H1 (cell line): ENCODE measurements at regions not wholly inside any gene's neighbourhood (a gene's known extent, or its start where the extent isn't known, plus 50 kb on each side); places are given as distances from the start of the nearest gene placed in this dataset.

Experiments used
- CTCF ChIA-PET: fragments of 300-600 bp; sonication (Branson Sonifier 250); formaldehyde crosslinking; loops from one replicate; lab custom pipeline; 2021; ENCODE audit not compliant: partially characterized antibody; lab: Charles Lee
- POLR2A ChIA-PET: fragments of 300-600 bp; sonication (Branson Sonifier 250); formaldehyde crosslinking; loops from one replicate; lab custom pipeline; 2021; ENCODE audit warnings: inconsistent platforms; ENCODE audit not compliant: partially characterized antibody; lab: Charles Lee
- DNase-seq, 2 experiments: peaks; one replicate each; pipeline versions ENCODE4 v3.0.0 to v3.0.0-alpha.2; 2010 to 2022; ENCODE audit warnings: low spot score in 2 of 2, low read depth in 1 of 2, mixed read lengths in 1 of 2
- FAIRE-seq: peaks from 2 replicates; lab custom pipeline; 2011; peaks lifted over from hg19 to GRCh38; lab: Jason Lieb, UNC
- H2AFZ ChIP-seq: 2 replicates; pipeline ENCODE4 v1.8.1; 2012; ENCODE audit warnings: low read length, inconsistent platforms
- H2AK5ac ChIP-seq: 2 replicates; pipeline ENCODE4 v1.6.1; 2013; ENCODE audit warnings: low read depth, low read length
- H2BK120ac ChIP-seq: replicated peaks from 2 replicates; pipeline ENCODE3; 2013; ENCODE audit warnings: low read depth, low read length, inconsistent platforms
- H2BK12ac ChIP-seq: 2 replicates; pipeline ENCODE4 v1.6.1; 2013; ENCODE audit warnings: low read depth, low read length
- H2BK15ac ChIP-seq: 2 replicates; pipeline ENCODE4 v1.6.1; 2013; ENCODE audit warnings: low read length
- H2BK20ac ChIP-seq: 2 replicates; pipeline ENCODE4 v1.6.1; 2013; ENCODE audit warnings: low read length
- H2BK5ac ChIP-seq: 2 replicates; pipeline ENCODE4 v1.6.1; 2013; ENCODE audit warnings: low read depth, low read length
- H3K14ac ChIP-seq: 2 replicates; pipeline ENCODE4 v1.6.1; 2013; ENCODE audit warnings: inconsistent platforms; ENCODE audit not compliant: insufficient read length
- H3K18ac ChIP-seq: 2 replicates; pipeline ENCODE4 v1.6.1; 2013; ENCODE audit warnings: low read length; ENCODE audit errors: extremely low read depth
- H3K23ac ChIP-seq: 2 replicates; pipeline ENCODE4 v1.6.1; 2013; ENCODE audit warnings: inconsistent platforms; ENCODE audit not compliant: insufficient read length
- H3K23me2 ChIP-seq: 2 replicates; pipeline ENCODE4 v1.6.1; 2013; ENCODE audit warnings: low read depth, low read length
- H3K27ac ChIP-seq: 2 replicates; pipeline ENCODE4 v1.6.1; 2011; ENCODE audit warnings: low read depth, low read length, inconsistent platforms
- H3K27me3 ChIP-seq, 4 experiments: replicated peaks in 1 of 4; 1 replicate in 1 of 4; 2 replicates in 3 of 4; pipeline versions ENCODE4 v1.6.1 to v1.8.1; 2011 to 2013; ENCODE audit warnings: low read length in 3 of 4, mild to moderate bottlenecking in 3 of 4, inconsistent platforms in 2 of 4, mixed read lengths in 2 of 4, moderate library complexity in 1 of 4; ENCODE audit not compliant: control insufficient read depth in 3 of 4, insufficient read depth in 3 of 4; ENCODE audit errors: extremely low read depth in 1 of 4
- H3K36me3 ChIP-seq, 4 experiments: 2 replicates each; pipeline versions ENCODE4 v1.6.1 to v1.8.1; 2011 to 2013; ENCODE audit warnings: mild to moderate bottlenecking in 4 of 4, low read length in 3 of 4, moderate library complexity in 2 of 4, control low read depth in 1 of 4, inconsistent platforms in 1 of 4; ENCODE audit not compliant: insufficient read depth in 4 of 4, control insufficient read depth in 2 of 4
- H3K4ac ChIP-seq: replicated peaks from 2 replicates; pipeline ENCODE3; 2013; ENCODE audit warnings: low read length, low read depth, mixed read lengths, inconsistent platforms; ENCODE audit not compliant: insufficient read length
- H3K4me1 ChIP-seq, 4 experiments: replicated peaks in 1 of 4; 1 replicate in 1 of 4; 2 replicates in 3 of 4; pipeline versions ENCODE4 v1.6.1 to v1.8.1; 2011 to 2013; ENCODE audit warnings: low read length in 3 of 4, inconsistent platforms in 2 of 4, mixed read lengths in 1 of 4; ENCODE audit not compliant: insufficient read depth in 4 of 4, control insufficient read depth in 3 of 4
- H3K4me2 ChIP-seq, 2 experiments: 2 replicates each; pipeline versions ENCODE4 v1.6.1 to v1.8.1; 2011 to 2013; ENCODE audit warnings: low read depth in 2 of 2, low read length in 2 of 2, control low read depth in 1 of 2, inconsistent platforms in 1 of 2, mild to moderate bottlenecking in 1 of 2; ENCODE audit not compliant: insufficient read depth in 1 of 2
- H3K4me3 ChIP-seq, 4 experiments: fragments of 200-600, 300-600 bp in 1 of 4; sonication (generic), shearing (Covaris generic), sonication (Bioruptor Twin) in 1 of 4; 2 replicates each; pipeline versions ENCODE4 v1.5.1 to v1.8.1; 2011 to 2016; ENCODE audit warnings: low read length in 4 of 4, low read depth in 3 of 4, control low read depth in 2 of 4, inconsistent platforms in 2 of 4, mild to moderate bottlenecking in 2 of 4, mixed read lengths in 1 of 4, moderate library complexity in 1 of 4; ENCODE audit not compliant: insufficient read depth in 2 of 4; ENCODE audit errors: extremely low read depth in 1 of 4
- H3K56ac ChIP-seq: replicated peaks from 2 replicates; pipeline ENCODE3; 2013; ENCODE audit warnings: low read depth, mild to moderate bottlenecking, mixed read lengths, low read length, inconsistent platforms; ENCODE audit not compliant: insufficient read length
- H3K79me1 ChIP-seq: 2 replicates; pipeline ENCODE4 v1.6.1; 2013; ENCODE audit warnings: low read depth, low read length, control low read depth
- H3K79me2 ChIP-seq, 2 experiments: 2 replicates each; pipeline versions ENCODE4 v1.6.1 to v1.8.1; 2012 to 2013; ENCODE audit warnings: low read length in 2 of 2, mild to moderate bottlenecking in 2 of 2, inconsistent platforms in 1 of 2; ENCODE audit not compliant: insufficient read depth in 2 of 2, control insufficient read depth in 1 of 2
- H3K9ac ChIP-seq, 4 experiments: replicated peaks in 1 of 4; 1 replicate in 1 of 4; 2 replicates in 3 of 4; pipeline versions ENCODE4 v1.6.1 to v1.8.1; 2011 to 2013; ENCODE audit warnings: low read depth in 3 of 4, low read length in 3 of 4, control low read depth in 2 of 4, mild to moderate bottlenecking in 2 of 4, moderate library complexity in 2 of 4, inconsistent platforms in 1 of 4; ENCODE audit errors: extremely low read depth in 1 of 4
- H3K9me3 ChIP-seq, 2 experiments: 2 replicates each; pipeline versions ENCODE4 v1.6.1 to v1.8.1; 2012 to 2013; ENCODE audit warnings: mild to moderate bottlenecking in 2 of 2, moderate library complexity in 2 of 2, control low read depth in 1 of 2, inconsistent platforms in 1 of 2, low read depth in 1 of 2, low read length in 1 of 2, mixed read lengths in 1 of 2; ENCODE audit not compliant: insufficient read depth in 2 of 2
- H4K20me1 ChIP-seq, 2 experiments: replicated peaks in 1 of 2; 2 replicates each; pipeline versions ENCODE3 to v1.8.1; 2011 to 2013; ENCODE audit warnings: inconsistent platforms in 2 of 2, low read length in 2 of 2, mild to moderate bottlenecking in 1 of 2; ENCODE audit not compliant: insufficient read depth in 2 of 2, control insufficient read depth in 1 of 2
- H4K5ac ChIP-seq: 2 replicates; pipeline ENCODE4 v1.6.1; 2013; ENCODE audit warnings: low read length, low read depth, mixed read lengths, inconsistent platforms; ENCODE audit not compliant: insufficient read length
- H4K8ac ChIP-seq: 2 replicates; pipeline ENCODE4 v1.8.0; 2013; ENCODE audit warnings: mild to moderate bottlenecking, moderate library complexity, low read length, inconsistent platforms; ENCODE audit not compliant: insufficient read depth; ENCODE audit errors: extremely low read depth
- H4K91ac ChIP-seq: replicated peaks from 2 replicates; pipeline ENCODE3; 2013; ENCODE audit warnings: low read length, mixed read lengths, inconsistent platforms; ENCODE audit not compliant: insufficient read length
- ASH2L ChIP-seq: fragments of 200-600, 300-600 bp; sonication (generic); IDR thresholded peaks from one replicate; pipeline ENCODE4 v1.7.1; 2017; ENCODE audit warnings: low read length
- BACH1 ChIP-seq: IDR thresholded peaks from 2 replicates; pipeline ENCODE4 v1.6.1; 2012; ENCODE audit warnings: low read length, improper control_type of control experiment
- BRCA1 ChIP-seq: IDR thresholded peaks from 2 replicates; pipeline ENCODE4 v1.6.1; 2012; ENCODE audit warnings: low read depth, low read length, improper control_type of control experiment
- CBX5 ChIP-seq: fragments of 300-800, 300-1000 bp; sonication (generic); IDR thresholded peaks from 2 replicates; pipeline ENCODE4 v1.7.1; 2016; ENCODE audit warnings: antibody characterized with exemption, low read length, low read depth
- EP300 ChIP-seq, 2 experiments: IDR thresholded peaks; 1 replicate in 1 of 2; 2 replicates in 1 of 2; pipeline ENCODE4 v1.6.1; 2011 to 2012; ENCODE audit warnings: low read depth in 2 of 2, low read length in 2 of 2, mild to moderate bottlenecking in 2 of 2, borderline replicate concordance in 1 of 2, inconsistent platforms in 1 of 2, moderate library complexity in 1 of 2
- GTF2F1 ChIP-seq: IDR thresholded peaks from 2 replicates; pipeline ENCODE4 v1.6.1; 2012; ENCODE audit warnings: low read depth, low read length, improper control_type of control experiment, borderline replicate concordance
- SP1 ChIP-seq: IDR thresholded peaks from 2 replicates; pipeline ENCODE4 v1.6.1; 2011; ENCODE audit warnings: low read depth, low read length
- SRF ChIP-seq: IDR thresholded peaks from 2 replicates; pipeline ENCODE4 v1.6.1; 2011; ENCODE audit warnings: mild to moderate bottlenecking, low read depth, low read length, moderate library complexity
- WGBS, 2 experiments: shearing (Covaris generic) in 1 of 2; methylation state at CpG; one replicate each; pipeline versions ENCODE4 v1.1.6 to v1.1.7; 2013 to 2015; ENCODE audit warnings: low lambda C conversion rate in 2 of 2, mixed read lengths in 2 of 2, inconsistent platforms in 1 of 2, low coverage in 1 of 2, missing lambda C conversion rate in 1 of 2; ENCODE audit not compliant: insufficient replicate concordance in 2 of 2, insufficient coverage in 1 of 2, insufficient read length in 1 of 2; ENCODE audit errors: extremely low coverage in 1 of 2, missing lambda C conversion rate in 1 of 2; 5-methylcytosine and 5-hydroxymethylcytosine counted together
- TF ChIP-seq, protein P1 (sequence below): IDR thresholded peaks from 2 replicates; pipeline ENCODE4 v1.6.1; 2012; ENCODE audit warnings: inconsistent platforms
- TF ChIP-seq, protein P2 (sequence below): IDR thresholded peaks from 2 replicates; pipeline ENCODE4 v1.6.1; 2012; ENCODE audit warnings: low read length, inconsistent platforms
- TF ChIP-seq, protein P3 (sequence below): IDR thresholded peaks from 2 replicates; pipeline ENCODE4 v1.6.1; 2012; ENCODE audit warnings: inconsistent platforms

DNA sequence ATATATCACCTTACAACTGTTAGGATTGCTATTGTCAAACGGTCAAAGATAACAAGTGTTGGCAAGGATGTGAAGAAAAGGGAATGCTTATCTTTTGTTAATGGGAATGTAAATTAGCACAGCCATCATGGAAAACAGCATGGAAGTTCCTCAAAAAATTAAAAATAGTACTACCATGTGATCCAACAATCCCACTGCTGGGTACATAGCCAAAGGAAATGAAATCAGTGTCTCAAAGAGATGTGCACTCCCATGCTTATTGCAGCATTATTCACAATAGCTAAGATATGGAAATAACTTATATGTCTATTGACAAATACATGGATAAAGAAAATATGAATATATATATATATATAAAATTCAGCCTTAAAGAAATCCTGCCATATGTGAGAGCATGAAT lies 274.6 kb downstream of the EDEM1 start:
- H2AFZ ChIP-seq, result no peak overlapping the region
- 96% methylated on average over 1 of the region's 1 CpG; no CpG with 5 or more reads in 1 of the 2 experiments for WGBS, 2 experiments
- ChIA-PET CTCF (no interaction called here), POLR2A (no interaction called here)
- H3K79me2 ChIP-seq, result no peaks in the 10 kb centered on the region
- no peak for FAIRE-seq
- H3K18ac ChIP-seq, result no peak overlapping the region
- H3K23me2 ChIP-seq, result no peaks in the 10 kb centered on the region
- no peaks in the 10 kb centered on the region for H3K27me3 ChIP-seq
- H2AK5ac ChIP-seq, result no peak overlapping the region
- H4K20me1 ChIP-seq, result no peaks in the 10 kb centered on the region
- H3K79me1 ChIP-seq, result no peaks in the 10 kb centered on the region
- H4K8ac ChIP-seq, result no peak overlapping the region
- no peak for DNase-seq
- H4K5ac ChIP-seq, result no peak overlapping the region
- no peak overlapping the region for H3K23ac ChIP-seq
- H3K4me2 ChIP-seq, result no peak overlapping the region
- no peak overlapping the region for H3K56ac ChIP-seq
- H2BK20ac ChIP-seq, result no peak overlapping the region
- no peak overlapping the region for H3K4me3 ChIP-seq
- no peak overlapping the region for H3K14ac ChIP-seq
- peaks cover 0 to 6% (median 1%) of the 10 kb centered on the region in 4 experiments; a peak in 2 of 7 replicates for H3K4me1 ChIP-seq
- H2BK5ac ChIP-seq, result no peak overlapping the region
- no peak overlapping the region for H2BK12ac ChIP-seq
- H3K9me3 ChIP-seq, result no peaks in the 10 kb centered on the region
- no peak overlapping the region for H2BK120ac ChIP-seq
- H3K36me3 ChIP-seq, result no peaks in the 10 kb centered on the region
- H3K27ac ChIP-seq, result no peak overlapping the region
- H4K91ac ChIP-seq, result no peak overlapping the region
- no peak overlapping the region for H3K4ac ChIP-seq
- no peak overlapping the region for H2BK15ac ChIP-seq
- no peak overlapping the region for H3K9ac ChIP-seq
- TF ChIP-seq, protein P1, sequence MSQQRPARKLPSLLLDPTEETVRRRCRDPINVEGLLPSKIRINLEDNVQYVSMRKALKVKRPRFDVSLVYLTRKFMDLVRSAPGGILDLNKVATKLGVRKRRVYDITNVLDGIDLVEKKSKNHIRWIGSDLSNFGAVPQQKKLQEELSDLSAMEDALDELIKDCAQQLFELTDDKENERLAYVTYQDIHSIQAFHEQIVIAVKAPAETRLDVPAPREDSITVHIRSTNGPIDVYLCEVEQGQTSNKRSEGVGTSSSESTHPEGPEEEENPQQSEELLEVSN, result no peak
- TF ChIP-seq, protein P2, sequence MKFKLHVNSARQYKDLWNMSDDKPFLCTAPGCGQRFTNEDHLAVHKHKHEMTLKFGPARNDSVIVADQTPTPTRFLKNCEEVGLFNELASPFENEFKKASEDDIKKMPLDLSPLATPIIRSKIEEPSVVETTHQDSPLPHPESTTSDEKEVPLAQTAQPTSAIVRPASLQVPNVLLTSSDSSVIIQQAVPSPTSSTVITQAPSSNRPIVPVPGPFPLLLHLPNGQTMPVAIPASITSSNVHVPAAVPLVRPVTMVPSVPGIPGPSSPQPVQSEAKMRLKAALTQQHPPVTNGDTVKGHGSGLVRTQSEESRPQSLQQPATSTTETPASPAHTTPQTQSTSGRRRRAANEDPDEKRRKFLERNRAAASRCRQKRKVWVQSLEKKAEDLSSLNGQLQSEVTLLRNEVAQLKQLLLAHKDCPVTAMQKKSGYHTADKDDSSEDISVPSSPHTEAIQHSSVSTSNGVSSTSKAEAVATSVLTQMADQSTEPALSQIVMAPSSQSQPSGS, result no peak
- no peak for TF ChIP-seq CBX5
- TF ChIP-seq SP1, result no peak
- TF ChIP-seq, protein P3, sequence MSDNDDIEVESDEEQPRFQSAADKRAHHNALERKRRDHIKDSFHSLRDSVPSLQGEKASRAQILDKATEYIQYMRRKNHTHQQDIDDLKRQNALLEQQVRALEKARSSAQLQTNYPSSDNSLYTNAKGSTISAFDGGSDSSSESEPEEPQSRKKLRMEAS, result no peak
- no peak for TF ChIP-seq BACH1
- TF ChIP-seq SRF, result no peak
- TF ChIP-seq GTF2F1, result no peak
- no peak for TF ChIP-seq BRCA1
- TF ChIP-seq ASH2L, result no peak
- no peak for TF ChIP-seq EP300 (IDR thresholded peaks at IDR 0.05; ENCODE audit: borderline replicate concordance in 1 of 2, low read depth in 2 of 2, low read length in 2 of 2)
